SHP77 (cell line): ENCODE measurements at regions not wholly inside any gene's neighbourhood (a gene's known extent, or its start where the extent isn't known, plus 50 kb on each side); places are given as distances from the start of the nearest gene placed in this dataset.
"Not testable (repeated sequence)": the region's sequence is repeated elsewhere in the genome, so short reads cannot be mapped to it uniquely, and the experiment has no call there.

ENCODE experiments used
- DNase-seq, 2 experiments: peaks; one replicate each; lab custom pipeline; 2025; lab: John Stamatoyannopoulos, UW

GRCh38 chr4:122100508-122100907, 51.6 kb upstream of the BLTP1 start:
- no peak for DNase-seq

- DNase-seq, result no peak
These were observed 52.2 kb upstream of the BLTP1 start for GRCh38 chr4:122099896-122100295.

GRCh38 chr4:122091836-122092405, 60.2 kb upstream of the BLTP1 start:
- DNase-seq, result no peak

- DNase-seq, result no peak
These were observed 60.7 kb upstream of the BLTP1 start for GRCh38 chr4:122091397-122091796.

GRCh38 chr4:122090989-122091388, 61.1 kb upstream of the BLTP1 start:
- DNase-seq, result no peak

- no peak for DNase-seq
These were observed 65.6 kb upstream of the BLTP1 start for GRCh38 chr4:122086338-122087065.

GRCh38 chr4:122083989-122084388, 68.1 kb upstream of the BLTP1 start:
- no peak for DNase-seq

- DNase-seq, result no peak
These were observed 68.8 kb upstream of the BLTP1 start for GRCh38 chr4:122083351-122083750.

- no peak for DNase-seq
These were observed 69.5 kb upstream of the BLTP1 start for GRCh38 chr4:122082661-122083060.

- not testable (repeated sequence) for DNase-seq
These were observed 74.5 kb upstream of the BLTP1 start for GRCh38 chr4:122077653-122078052.

- not testable (repeated sequence) for DNase-seq
These were observed 75.3 kb upstream of the BLTP1 start for GRCh38 chr4:122076835-122077234.

GRCh38 chr4:122073615-122074014, 78.5 kb upstream of the BLTP1 start:
- no peak for DNase-seq

GRCh38 chr4:122065915-122066314, 86.2 kb upstream of the BLTP1 start:
- DNase-seq, result peak in 1 of 2 experiments; percentile 8

- DNase-seq, result no peak
These were observed 87.0 kb upstream of the BLTP1 start for GRCh38 chr4:122065149-122065548.

GRCh38 chr4:122053186-122053585, 98.9 kb upstream of the BLTP1 start:
- no peak for DNase-seq

GRCh38 chr4:122052677-122053076, 99.5 kb upstream of the BLTP1 start:
- DNase-seq, result no peak

- no peak for DNase-seq
These were observed 99.0 kb upstream of the TRPC3 start for GRCh38 chr4:122050841-122051240.

GRCh38 chr4:122047456-122048425, 95.9 kb upstream of the TRPC3 start:
- no peak for DNase-seq

- no peak for DNase-seq
These were observed 94.4 kb upstream of the TRPC3 start for GRCh38 chr4:122046255-122046654.

GRCh38 chr4:122045533-122045932, 93.7 kb upstream of the TRPC3 start:
- DNase-seq, result peak; percentile 60 to 85

- no peak for DNase-seq
These were observed 92.6 kb upstream of the TRPC3 start for GRCh38 chr4:122044501-122044900.

- no peak for DNase-seq
These were observed 89.5 kb upstream of the TRPC3 start for GRCh38 chr4:122041312-122041711.

- DNase-seq, result no peak
These were observed 87.0 kb upstream of the TRPC3 start for GRCh38 chr4:122038896-122039295.
